Fibroblast of pulmonary artery (primary cell): ENCODE measurements at regions not wholly inside any gene's neighbourhood (a gene's known extent, or its start where the extent isn't known, plus 50 kb on each side); places are given as distances from the start of the nearest gene placed in this dataset.
A peak's percentile ranks its signal among the peaks of the same experiment; 100 is the strongest.

Experiments used
- DNase-seq: peaks from one replicate; pipeline ENCODE4 v3.0.0-alpha.2; 2010; ENCODE audit warnings: low read depth
- H3K4me3 ChIP-seq: replicated peaks from 2 replicates; pipeline ENCODE4 v1.5.1; 2011; ENCODE audit warnings: low read depth, mild to moderate bottlenecking, control low read depth, low read length, moderate library complexity
- CTCF ChIP-seq: IDR thresholded peaks from 2 replicates; pipeline ENCODE4 v1.5.1; 2011; ENCODE audit warnings: mild to moderate bottlenecking, control low read depth, low read length, inconsistent platforms; ENCODE audit errors: missing control alignments

- H3K4me3 ChIP-seq = no peak overlapping the region
- DNase-seq = no peak
- TF ChIP-seq CTCF = no peak
These were observed 528.4 kb downstream of the COL12A1 start for GRCh38 chr6:74677463-74677862.

GRCh38 chr6:74676906-74677305 is 528.9 kb downstream of the COL12A1 start:
- DNase-seq = no peak

GRCh38 chr6:74674377-74674776 is 531.5 kb downstream of the COL12A1 start:
- no peak for DNase-seq
- H3K4me3 ChIP-seq = no peak overlapping the region
- no peak for TF ChIP-seq CTCF

More at GRCh38 chr6:74676906-74677305, 528.9 kb downstream of the COL12A1 start:
- no peak overlapping the region for H3K4me3 ChIP-seq
- no peak for TF ChIP-seq CTCF

- DNase-seq = peak; percentile 65
- TF ChIP-seq CTCF = no peak
- H3K4me3 ChIP-seq = no peak overlapping the region
These were observed 534.3 kb downstream of the COL12A1 start for GRCh38 chr6:74671558-74672025.

- no peak overlapping the region for H3K4me3 ChIP-seq
- no peak for DNase-seq
- no peak for TF ChIP-seq CTCF
These were observed 547.5 kb downstream of the COL12A1 start for GRCh38 chr6:74658391-74658790.

GRCh38 chr6:74657931-74658330 is 547.9 kb downstream of the COL12A1 start:
- DNase-seq = no peak
- H3K4me3 ChIP-seq = no peak overlapping the region
- TF ChIP-seq CTCF = no peak

- no peak for DNase-seq
- TF ChIP-seq CTCF = no peak
- H3K4me3 ChIP-seq = no peak overlapping the region
These were observed 548.8 kb downstream of the COL12A1 start for GRCh38 chr6:74657011-74657410.
